ENCODE measurements at regions not wholly inside any gene's neighbourhood (a gene's known extent, or its start where the extent isn't known, plus 50 kb on each side); places are given as distances from the start of the nearest gene placed in this dataset.

GRCh38 chr2:43052944-43053306 is 173.5 kb downstream of the ZFP36L2 start:
- TF ChIP-seq, protein P1, sequence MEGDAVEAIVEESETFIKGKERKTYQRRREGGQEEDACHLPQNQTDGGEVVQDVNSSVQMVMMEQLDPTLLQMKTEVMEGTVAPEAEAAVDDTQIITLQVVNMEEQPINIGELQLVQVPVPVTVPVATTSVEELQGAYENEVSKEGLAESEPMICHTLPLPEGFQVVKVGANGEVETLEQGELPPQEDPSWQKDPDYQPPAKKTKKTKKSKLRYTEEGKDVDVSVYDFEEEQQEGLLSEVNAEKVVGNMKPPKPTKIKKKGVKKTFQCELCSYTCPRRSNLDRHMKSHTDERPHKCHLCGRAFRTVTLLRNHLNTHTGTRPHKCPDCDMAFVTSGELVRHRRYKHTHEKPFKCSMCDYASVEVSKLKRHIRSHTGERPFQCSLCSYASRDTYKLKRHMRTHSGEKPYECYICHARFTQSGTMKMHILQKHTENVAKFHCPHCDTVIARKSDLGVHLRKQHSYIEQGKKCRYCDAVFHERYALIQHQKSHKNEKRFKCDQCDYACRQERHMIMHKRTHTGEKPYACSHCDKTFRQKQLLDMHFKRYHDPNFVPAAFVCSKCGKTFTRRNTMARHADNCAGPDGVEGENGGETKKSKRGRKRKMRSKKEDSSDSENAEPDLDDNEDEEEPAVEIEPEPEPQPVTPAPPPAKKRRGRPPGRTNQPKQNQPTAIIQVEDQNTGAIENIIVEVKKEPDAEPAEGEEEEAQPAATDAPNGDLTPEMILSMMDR (IDR thresholded peaks at IDR 0.05; ENCODE audit: extremely low read depth, missing control alignments), result no peak
- DNase-seq (ENCODE audit: low spot score), result no peak

GRCh38 chr2:43052204-43052943 is 174.0 kb downstream of the ZFP36L2 start:
- TF ChIP-seq, protein P1 (IDR thresholded peaks at IDR 0.05; ENCODE audit: extremely low read depth, missing control alignments), result no peak
- no peak for DNase-seq (ENCODE audit: low spot score)

DNA sequence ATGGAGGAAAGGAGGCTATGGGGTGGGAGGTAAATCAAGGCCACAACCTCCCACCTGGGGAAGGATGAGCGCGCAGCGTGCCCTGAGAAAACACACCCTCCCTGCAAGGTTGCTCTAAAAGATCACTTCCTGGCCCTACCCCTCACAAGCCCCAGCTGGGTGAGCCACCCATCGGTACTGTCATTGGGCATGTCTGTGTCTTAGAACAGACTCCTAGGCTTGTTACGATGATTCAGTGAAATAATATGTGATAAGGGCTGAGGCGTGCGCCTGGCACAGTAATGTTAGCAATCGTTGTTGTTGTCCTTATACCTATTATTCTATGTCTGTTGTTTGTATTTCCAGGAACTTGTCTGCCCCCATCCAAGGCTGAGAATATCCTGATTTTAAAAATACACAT is 175.1 kb downstream of the ZFP36L2 start:
- no peak for DNase-seq (ENCODE audit: low spot score)
- TF ChIP-seq, protein P1 (IDR thresholded peaks at IDR 0.05; ENCODE audit: extremely low read depth, missing control alignments), result no peak

GRCh38 chr2:43050866-43051265 is 175.5 kb downstream of the ZFP36L2 start:
- TF ChIP-seq, protein P1 (IDR thresholded peaks at IDR 0.05; ENCODE audit: extremely low read depth, missing control alignments), result no peak

DNA sequence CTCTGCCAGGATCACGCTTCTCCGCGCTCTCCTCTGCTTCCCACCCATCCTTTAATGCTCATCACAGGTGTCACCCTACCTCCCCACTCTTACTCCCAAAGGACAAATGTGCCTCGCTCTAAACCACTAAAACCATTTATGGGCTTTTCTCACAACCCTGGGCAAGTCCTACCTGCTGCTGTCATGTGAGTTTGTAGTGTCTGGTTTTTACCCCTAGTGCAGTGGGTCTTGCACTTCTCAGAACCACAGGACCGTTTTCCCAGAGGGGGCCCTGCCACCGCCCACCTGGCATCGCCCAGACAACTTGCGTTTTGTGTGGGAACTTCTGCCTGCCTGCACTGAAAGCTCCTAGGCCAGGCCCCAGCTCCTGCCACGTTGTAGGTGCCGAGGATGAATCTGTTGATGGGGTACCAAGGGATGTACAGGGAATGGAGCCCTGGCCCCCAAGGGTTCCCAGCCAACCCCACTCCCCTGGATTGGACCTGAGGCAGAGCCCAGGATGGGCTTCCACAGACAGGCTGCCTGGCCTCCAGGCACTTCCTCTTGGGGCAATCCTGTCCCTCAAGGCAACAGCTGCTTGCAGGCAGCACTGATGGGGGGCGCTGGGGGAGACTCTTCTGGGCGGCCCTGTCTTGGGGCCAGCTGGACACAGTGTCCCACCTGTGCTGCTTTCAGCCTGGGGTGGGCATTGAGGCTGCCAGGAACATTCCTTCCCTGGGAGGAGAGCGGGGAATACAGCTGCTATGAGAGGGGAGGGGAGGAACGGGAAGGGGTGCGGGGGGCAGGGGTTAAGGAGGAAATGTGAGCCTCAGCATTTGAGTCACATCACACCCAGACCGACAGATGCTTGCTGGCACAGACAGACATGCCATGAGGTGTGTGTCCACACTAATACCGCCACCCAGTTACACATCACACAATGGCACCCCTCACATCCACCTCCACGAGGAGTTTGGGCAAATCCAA is 176.3 kb downstream of the ZFP36L2 start:
- no peak for DNase-seq (ENCODE audit: low spot score)

More at GRCh38 chr2:43050866-43051265, 175.5 kb downstream of the ZFP36L2 start:
- no peak for DNase-seq (ENCODE audit: low spot score)

DNA sequence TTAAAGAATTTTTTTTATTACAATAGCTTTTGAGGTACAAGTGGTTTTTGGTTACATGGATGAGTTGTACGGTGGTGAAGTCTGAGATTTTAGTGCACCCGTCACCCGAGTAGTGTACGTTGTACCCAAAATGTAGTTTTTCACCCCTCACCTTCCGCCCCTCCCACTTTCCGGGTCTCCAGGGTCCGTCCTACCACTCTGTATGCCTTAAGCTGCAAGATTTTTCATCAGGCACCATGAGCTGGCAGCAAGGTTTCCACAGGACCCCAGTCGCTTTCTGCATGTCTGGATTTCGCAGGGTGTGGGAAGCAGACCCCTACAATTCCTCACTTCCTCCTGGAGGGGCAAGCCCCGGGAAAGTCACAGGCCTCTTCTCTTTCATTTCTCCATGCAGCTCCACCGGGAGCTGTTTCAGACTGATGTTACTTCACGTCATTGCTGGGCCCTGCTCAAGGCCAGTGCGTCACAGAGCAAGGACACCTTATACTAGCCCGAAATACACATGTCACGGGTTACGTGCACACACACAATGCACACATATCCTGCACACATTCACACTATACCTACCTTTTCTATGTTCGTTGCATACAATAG is 179.1 kb downstream of the ZFP36L2 start:
- DNase-seq (ENCODE audit: low spot score), result no peak
- TF ChIP-seq, protein P1 (IDR thresholded peaks at IDR 0.05; ENCODE audit: extremely low read depth, missing control alignments), result no peak

More for the DNA sequence above, 176.3 kb downstream of the ZFP36L2 start:
- TF ChIP-seq, protein P1 (IDR thresholded peaks at IDR 0.05; ENCODE audit: extremely low read depth, missing control alignments), result no peak

Measured in GM20000 (cell line).